SH-SY5Y (cell line): ENCODE measurements at regions not wholly inside any gene's neighbourhood (a gene's known extent, or its start where the extent isn't known, plus 50 kb on each side); places are given as distances from the start of the nearest gene placed in this dataset.

ENCODE experiments used
- GATA2 ChIP-seq: IDR thresholded peaks from 2 replicates; pipeline ENCODE4 v1.6.1; 2011; ENCODE audit warnings: mild to moderate bottlenecking, low read depth, low read length
- GATA3 ChIP-seq: IDR thresholded peaks from 2 replicates; pipeline ENCODE4 v1.6.1; 2011; ENCODE audit warnings: low read depth, mild to moderate bottlenecking, low read length, moderate library complexity

GRCh38 chr7:24407965-24408364, 124.0 kb downstream of the NPY start:
- TF ChIP-seq GATA2 (no peak), GATA3 (no peak)

- TF ChIP-seq GATA2 (no peak), GATA3 (no peak)
Observed at GRCh38 chr7:24408798-24409430, 124.9 kb downstream of the NPY start.

GRCh38 chr7:24409431-24410024, 125.5 kb downstream of the NPY start:
- TF ChIP-seq GATA2 = no peak
- no peak for TF ChIP-seq GATA3

GRCh38 chr7:24411226-24411625, 127.2 kb downstream of the NPY start:
- no peak for TF ChIP-seq GATA2
- no peak for TF ChIP-seq GATA3

- no peak for TF ChIP-seq GATA3
- no peak for TF ChIP-seq GATA2
Observed at GRCh38 chr7:24417526-24418120, 133.6 kb downstream of the NPY start.

- TF ChIP-seq GATA3 (no peak), GATA2 (no peak)
Observed at GRCh38 chr7:24419077-24419476, 135.1 kb downstream of the NPY start.

- TF ChIP-seq GATA3 = no peak
- no peak for TF ChIP-seq GATA2
Observed at GRCh38 chr7:24419511-24419910, 135.5 kb downstream of the NPY start.

- no peak for TF ChIP-seq GATA3
- TF ChIP-seq GATA2 = no peak
Observed at GRCh38 chr7:24422441-24423010, 138.5 kb downstream of the NPY start.

- TF ChIP-seq GATA3 (no peak), GATA2 (no peak)
Observed at GRCh38 chr7:24425664-24426063, 141.7 kb downstream of the NPY start.

- TF ChIP-seq GATA3 = no peak
- TF ChIP-seq GATA2 = no peak
Observed at GRCh38 chr7:24427048-24427447, 143.1 kb downstream of the NPY start.

GRCh38 chr7:24428676-24429075, 144.6 kb upstream of the PALS2 start:
- TF ChIP-seq GATA3 = no peak
- TF ChIP-seq GATA2 = no peak

- TF ChIP-seq GATA3 (no peak), GATA2 (no peak)
Observed at GRCh38 chr7:24432677-24433076, 140.6 kb upstream of the PALS2 start.

GRCh38 chr7:24434972-24435371, 138.3 kb upstream of the PALS2 start:
- TF ChIP-seq GATA3 (no peak), GATA2 (no peak)

GRCh38 chr7:24436131-24436920, 136.9 kb upstream of the PALS2 start:
- TF ChIP-seq GATA2 = no peak
- no peak for TF ChIP-seq GATA3

- TF ChIP-seq GATA2 (no peak), GATA3 (no peak)
Observed at GRCh38 chr7:24438232-24438631, 135.0 kb upstream of the PALS2 start.
